GM12872 (cell line): ENCODE measurements at regions not wholly inside any gene's neighbourhood (a gene's known extent, or its start where the extent isn't known, plus 50 kb on each side); places are given as distances from the start of the nearest gene placed in this dataset.

Experiments
- CTCF ChIP-seq: IDR thresholded peaks from 3 replicates; pipeline ENCODE4 v1.5.1; 2011; ENCODE audit warnings: low read depth, mild to moderate bottlenecking, low read length, moderate library complexity; ENCODE audit not compliant: insufficient read depth

- TF ChIP-seq CTCF = no peak
These were observed 125.1 kb downstream of the C9orf50 start for GRCh38 chr9:129495620-129496472.

- no peak for TF ChIP-seq CTCF
These were observed 126.7 kb downstream of the C9orf50 start for GRCh38 chr9:129494113-129494789.

- no peak for TF ChIP-seq CTCF
These were observed 127.2 kb downstream of the C9orf50 start for GRCh38 chr9:129493706-129494047.

- TF ChIP-seq CTCF = no peak
These were observed 127.7 kb downstream of the C9orf50 start for GRCh38 chr9:129493002-129493705.

- TF ChIP-seq CTCF = no peak
These were observed 129.4 kb downstream of the C9orf50 start for GRCh38 chr9:129491487-129491855.

- TF ChIP-seq CTCF = no peak
These were observed 130.1 kb downstream of the C9orf50 start for GRCh38 chr9:129490583-129491486.
